ENCODE measurements at regions not wholly inside any gene's neighbourhood (a gene's known extent, or its start where the extent isn't known, plus 50 kb on each side); places are given as distances from the start of the nearest gene placed in this dataset.

- Mint-ChIP-seq H3K27me3 (ENCODE audit: low read depth, unreplicated experiment) (peaks cover 11% of the 10 kb centered on the region), H3K36me3 (ENCODE audit: low read depth, unreplicated experiment) (no peaks in the 10 kb centered on the region), H3K4me1 (ENCODE audit: low read depth, unreplicated experiment) (no peaks in the 10 kb centered on the region), H3K27ac (ENCODE audit: unreplicated experiment) (no peak overlapping the region), H3K4me3 (ENCODE audit: unreplicated experiment) (no peak overlapping the region), H3K9me3 (ENCODE audit: unreplicated experiment) (no peaks in the 10 kb centered on the region)
- H3K79me2 ChIP-seq (ENCODE audit: insufficient read depth, low read length), result no peaks in the 10 kb centered on the region
- no peak overlapping the region for H3K4me2 ChIP-seq (ENCODE audit: low read length)
- H3K27ac ChIP-seq (ENCODE audit: low read depth, low read length), result no peak overlapping the region
- no peak for DNase-seq (ENCODE audit: low read depth)
- H3K36me3 ChIP-seq (ENCODE audit: insufficient read depth, low read length), result no peaks in the 10 kb centered on the region
- H4K20me1 ChIP-seq (ENCODE audit: insufficient read depth, low read length), result no peaks in the 10 kb centered on the region
- no peaks in the 10 kb centered on the region for H3K27me3 ChIP-seq (ENCODE audit: insufficient read depth, low read length)
- H3K9ac ChIP-seq (ENCODE audit: low read length), result no peak overlapping the region
- no peak overlapping the region for H2AFZ ChIP-seq (ENCODE audit: low read depth, low read length)
- FAIRE-seq, result no peak
- TF ChIP-seq, protein P1, sequence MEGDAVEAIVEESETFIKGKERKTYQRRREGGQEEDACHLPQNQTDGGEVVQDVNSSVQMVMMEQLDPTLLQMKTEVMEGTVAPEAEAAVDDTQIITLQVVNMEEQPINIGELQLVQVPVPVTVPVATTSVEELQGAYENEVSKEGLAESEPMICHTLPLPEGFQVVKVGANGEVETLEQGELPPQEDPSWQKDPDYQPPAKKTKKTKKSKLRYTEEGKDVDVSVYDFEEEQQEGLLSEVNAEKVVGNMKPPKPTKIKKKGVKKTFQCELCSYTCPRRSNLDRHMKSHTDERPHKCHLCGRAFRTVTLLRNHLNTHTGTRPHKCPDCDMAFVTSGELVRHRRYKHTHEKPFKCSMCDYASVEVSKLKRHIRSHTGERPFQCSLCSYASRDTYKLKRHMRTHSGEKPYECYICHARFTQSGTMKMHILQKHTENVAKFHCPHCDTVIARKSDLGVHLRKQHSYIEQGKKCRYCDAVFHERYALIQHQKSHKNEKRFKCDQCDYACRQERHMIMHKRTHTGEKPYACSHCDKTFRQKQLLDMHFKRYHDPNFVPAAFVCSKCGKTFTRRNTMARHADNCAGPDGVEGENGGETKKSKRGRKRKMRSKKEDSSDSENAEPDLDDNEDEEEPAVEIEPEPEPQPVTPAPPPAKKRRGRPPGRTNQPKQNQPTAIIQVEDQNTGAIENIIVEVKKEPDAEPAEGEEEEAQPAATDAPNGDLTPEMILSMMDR (IDR thresholded peaks at IDR 0.05; ENCODE audit: insufficient read depth, low read depth, low read length), result no peak
- TF ChIP-seq EZH2 (IDR thresholded peaks at IDR 0.05; ENCODE audit: insufficient read depth, low read length), result no peak
- H3K4me1 ChIP-seq (ENCODE audit: insufficient read depth, low read length), result no peaks in the 10 kb centered on the region
- no peak overlapping the region for H3K4me3 ChIP-seq (ENCODE audit: insufficient read depth, low read depth, low read length)
- peaks cover 4% of the 10 kb centered on the region for H3K9me3 ChIP-seq (ENCODE audit: insufficient read depth, low read depth, low read length)
These were observed 234.8 kb downstream of the MED10 start for GRCh38 chr5:6143523-6143922.

DNA sequence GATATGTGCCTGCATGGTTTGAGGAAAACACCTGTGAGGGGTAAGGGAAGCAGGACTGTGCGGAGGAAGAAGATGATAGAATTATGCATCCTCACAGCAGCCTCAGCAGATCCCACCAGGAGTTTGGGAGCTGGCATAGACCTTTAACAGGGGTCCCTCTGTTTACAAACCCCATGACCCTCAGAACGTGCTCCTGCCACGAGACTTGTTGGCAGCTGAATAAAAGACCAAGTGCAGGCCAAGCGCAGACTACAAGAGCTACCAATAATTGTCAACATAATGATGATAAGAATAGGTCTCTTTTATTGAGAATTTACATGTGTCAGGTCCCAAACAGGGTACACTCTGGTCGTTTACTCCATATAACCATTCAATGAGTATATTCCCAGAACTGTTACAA, 236.0 kb downstream of the MED10 start:
- Mint-ChIP-seq H3K4me1 (ENCODE audit: low read depth, unreplicated experiment) (no peaks in the 10 kb centered on the region), H3K4me3 (ENCODE audit: unreplicated experiment) (no peak overlapping the region), H3K9me3 (ENCODE audit: unreplicated experiment) (no peaks in the 10 kb centered on the region), H3K27me3 (ENCODE audit: low read depth, unreplicated experiment) (peaks cover 10% of the 10 kb centered on the region), H3K36me3 (ENCODE audit: low read depth, unreplicated experiment) (no peaks in the 10 kb centered on the region), H3K27ac (ENCODE audit: unreplicated experiment) (no peak overlapping the region)
- H3K36me3 ChIP-seq (ENCODE audit: insufficient read depth, low read length), result no peaks in the 10 kb centered on the region
- FAIRE-seq (no peak), DNase-seq (ENCODE audit: low read depth) (no peak)
- no peaks in the 10 kb centered on the region for H4K20me1 ChIP-seq (ENCODE audit: insufficient read depth, low read length)
- no peak overlapping the region for H3K9ac ChIP-seq (ENCODE audit: low read length)
- H3K4me2 ChIP-seq (ENCODE audit: low read length), result no peak overlapping the region
- H3K27me3 ChIP-seq (ENCODE audit: insufficient read depth, low read length), result no peaks in the 10 kb centered on the region
- no peak overlapping the region for H2AFZ ChIP-seq (ENCODE audit: low read depth, low read length)
- TF ChIP-seq, protein P1 (IDR thresholded peaks at IDR 0.05; ENCODE audit: insufficient read depth, low read depth, low read length), result no peak
- no peak for TF ChIP-seq EZH2 (IDR thresholded peaks at IDR 0.05; ENCODE audit: insufficient read depth, low read length)
- no peak overlapping the region for H3K27ac ChIP-seq (ENCODE audit: low read depth, low read length)
- peaks cover 4% of the 10 kb centered on the region for H3K9me3 ChIP-seq (ENCODE audit: insufficient read depth, low read depth, low read length)
- H3K79me2 ChIP-seq (ENCODE audit: insufficient read depth, low read length), result no peaks in the 10 kb centered on the region
- no peak overlapping the region for H3K4me3 ChIP-seq (ENCODE audit: insufficient read depth, low read depth, low read length)
- no peaks in the 10 kb centered on the region for H3K4me1 ChIP-seq (ENCODE audit: insufficient read depth, low read length)

GRCh38 chr5:6140219-6140618, 238.1 kb downstream of the MED10 start:
- FAIRE-seq (no peak), DNase-seq (ENCODE audit: low read depth) (no peak)
- Histone ChIP-seq H3K9ac (ENCODE audit: low read length) (no peak overlapping the region), H3K27me3 (ENCODE audit: insufficient read depth, low read length) (no peaks in the 10 kb centered on the region), H3K4me3 (ENCODE audit: insufficient read depth, low read depth, low read length) (no peak overlapping the region), H4K20me1 (ENCODE audit: insufficient read depth, low read length) (no peaks in the 10 kb centered on the region), H3K9me3 (ENCODE audit: insufficient read depth, low read depth, low read length) (no peaks in the 10 kb centered on the region), H3K36me3 (ENCODE audit: insufficient read depth, low read length) (no peaks in the 10 kb centered on the region), H3K4me1 (ENCODE audit: insufficient read depth, low read length) (no peaks in the 10 kb centered on the region), H3K27ac (ENCODE audit: low read depth, low read length) (no peak overlapping the region), H3K79me2 (ENCODE audit: insufficient read depth, low read length) (no peaks in the 10 kb centered on the region), H2AFZ (ENCODE audit: low read depth, low read length) (no peak overlapping the region), H3K4me2 (ENCODE audit: low read length) (no peak overlapping the region)
- no peaks in the 10 kb centered on the region for H3K36me3 Mint-ChIP-seq (ENCODE audit: low read depth, unreplicated experiment)
- no peak for TF ChIP-seq EZH2 (IDR thresholded peaks at IDR 0.05; ENCODE audit: insufficient read depth, low read length)
- no peak overlapping the region for H3K4me3 Mint-ChIP-seq (ENCODE audit: unreplicated experiment)
- H3K27ac Mint-ChIP-seq (ENCODE audit: unreplicated experiment), result no peak overlapping the region
- peaks cover 2% of the 10 kb centered on the region for H3K27me3 Mint-ChIP-seq (ENCODE audit: low read depth, unreplicated experiment)
- no peaks in the 10 kb centered on the region for H3K9me3 Mint-ChIP-seq (ENCODE audit: unreplicated experiment)
- no peaks in the 10 kb centered on the region for H3K4me1 Mint-ChIP-seq (ENCODE audit: low read depth, unreplicated experiment)
